ENCODE measurements at regions not wholly inside any gene's neighbourhood (a gene's known extent, or its start where the extent isn't known, plus 50 kb on each side); places are given as distances from the start of the nearest gene placed in this dataset.

DNA sequence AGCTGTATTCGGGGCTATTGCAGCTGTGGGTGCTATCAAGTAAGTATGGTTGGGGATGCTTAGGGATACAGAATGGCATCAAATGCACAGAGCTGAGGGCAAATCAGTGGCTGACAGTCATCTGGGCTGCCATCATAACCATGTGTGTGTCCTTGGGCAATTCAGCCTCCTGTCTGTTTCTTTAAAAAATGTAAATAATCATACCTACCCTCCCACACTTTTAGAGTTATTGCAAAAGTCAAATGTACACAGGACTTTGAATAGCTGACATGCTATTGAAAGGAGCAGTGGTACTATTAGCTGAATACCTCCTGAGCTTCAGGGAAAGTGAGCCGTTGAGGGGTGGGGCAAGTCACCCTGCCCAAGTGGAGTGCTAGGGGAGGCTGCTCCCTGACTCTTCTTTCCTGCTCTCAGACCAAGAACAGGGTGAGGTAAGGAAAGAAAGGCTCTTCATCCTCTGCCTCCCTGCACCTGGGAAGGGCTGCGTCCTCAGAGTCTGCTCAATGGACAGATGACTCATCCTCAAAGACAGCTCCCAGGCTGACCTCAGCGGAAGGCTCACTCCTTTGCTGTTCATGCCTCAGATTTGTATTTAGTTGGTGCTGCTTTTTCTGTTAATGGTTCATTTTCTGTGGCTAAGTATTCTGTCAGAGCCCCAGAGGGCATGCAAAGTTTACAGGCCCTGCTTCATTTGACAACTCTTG lies 54.9 kb upstream of the BZW1 start:
- Mint-ChIP-seq H3K27me3 (ENCODE audit: low read depth) (peaks cover 6% of the 10 kb centered on the region), H3K4me1 (ENCODE audit: low read depth) (peaks cover 5% of the 10 kb centered on the region), H3K27ac (no peak overlapping the region), H3K4me3 (no peak overlapping the region), H3K36me3 (ENCODE audit: low read depth) (no peaks in the 10 kb centered on the region), H3K9me3 (no peaks in the 10 kb centered on the region)
- CTCF ChIA-PET, result interaction anchor here (0.6 to 1.8 kb wide), 2 partner anchors 9 to 24 kb away, joined by 3 to 9 read pairs; no protein-coding TSS in a partner anchor
- DNase-seq, result no peak
- intact Hi-C loops (cut with micrococcal nuclease), result no loop called here

DNA sequence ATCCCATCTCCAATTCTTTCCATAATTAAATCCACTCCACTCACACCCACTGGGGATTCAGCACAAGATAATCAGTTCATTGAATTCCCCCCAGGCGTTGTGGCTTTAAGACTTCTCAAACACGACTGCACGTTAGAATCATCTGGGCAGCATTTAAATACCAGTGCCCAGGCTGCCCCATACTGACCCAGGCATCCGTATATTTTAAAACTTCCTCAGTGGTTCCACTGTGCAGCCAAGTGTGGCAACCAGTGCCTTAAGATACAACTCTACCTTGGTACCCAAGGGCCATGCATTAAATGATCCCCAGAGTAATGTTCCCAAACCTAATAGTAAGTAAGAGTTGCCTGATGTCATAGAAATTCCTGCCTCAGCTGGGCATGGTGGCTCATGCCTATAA lies 54.3 kb upstream of the BZW1 start:
- CTCF ChIA-PET, result interaction anchor here (1.8 kb wide), 1 partner anchor 8 kb away, joined by 9 read pairs; no protein-coding TSS in a partner anchor
- H3K4me1 Mint-ChIP-seq (ENCODE audit: low read depth), result peaks cover 5% of the 10 kb centered on the region
- no peaks in the 10 kb centered on the region for H3K9me3 Mint-ChIP-seq
- no peak overlapping the region for H3K27ac Mint-ChIP-seq
- no peak for DNase-seq
- no peaks in the 10 kb centered on the region for H3K36me3 Mint-ChIP-seq (ENCODE audit: low read depth)
- intact Hi-C loops (cut with micrococcal nuclease), result no loop called here
- H3K27me3 Mint-ChIP-seq (ENCODE audit: low read depth), result peaks cover 6% of the 10 kb centered on the region
- no peak overlapping the region for H3K4me3 Mint-ChIP-seq

- no peak for DNase-seq
- intact Hi-C loops (cut with micrococcal nuclease), result no loop called here
- Mint-ChIP-seq H3K9me3 (no peaks in the 10 kb centered on the region), H3K27ac (no peak overlapping the region), H3K36me3 (ENCODE audit: low read depth) (no peaks in the 10 kb centered on the region), H3K4me3 (no peak overlapping the region), H3K27me3 (ENCODE audit: low read depth) (peaks cover 6% of the 10 kb centered on the region), H3K4me1 (ENCODE audit: low read depth) (peaks cover 8% of the 10 kb centered on the region)
- CTCF ChIA-PET, result no interaction called here
These were observed 53.4 kb upstream of the BZW1 start for GRCh38 chr2:200758341-200758740.

GRCh38 chr2:200761266-200761665 lies 50.4 kb upstream of the BZW1 start:
- Mint-ChIP-seq H3K27me3 (ENCODE audit: low read depth) (peaks cover 6% of the 10 kb centered on the region), H3K27ac (no peak overlapping the region), H3K9me3 (no peaks in the 10 kb centered on the region), H3K36me3 (ENCODE audit: low read depth) (no peaks in the 10 kb centered on the region), H3K4me1 (ENCODE audit: low read depth) (peaks cover 26% of the 10 kb centered on the region), H3K4me3 (no peak overlapping the region)
- no peak for DNase-seq
- CTCF ChIA-PET, result no interaction called here
- intact Hi-C loops (cut with micrococcal nuclease), result no loop called here

Measured in activated naive CD4-positive, alpha-beta T cell treated with anti-CD3 and anti-CD28 coated beads for 36 hours (primary cell).